NB4 (cell line): ENCODE measurements at regions not wholly inside any gene's neighbourhood (a gene's known extent, or its start where the extent isn't known, plus 50 kb on each side); places are given as distances from the start of the nearest gene placed in this dataset.

Experiments used
- MYC ChIP-seq: IDR thresholded peaks from 2 replicates; pipeline ENCODE4 v1.6.1; 2011; ENCODE audit warnings: low read depth, low read length
- POLR2A ChIP-seq: IDR thresholded peaks from 2 replicates; pipeline ENCODE4 v1.6.1; 2011; ENCODE audit warnings: mild to moderate bottlenecking; ENCODE audit not compliant: insufficient read length; ENCODE audit errors: extremely low read depth
- TF ChIP-seq, protein P1 (sequence below): IDR thresholded peaks from one replicate; pipeline ENCODE4 v1.5.1; 2012; ENCODE audit warnings: low read depth, low read length

DNA sequence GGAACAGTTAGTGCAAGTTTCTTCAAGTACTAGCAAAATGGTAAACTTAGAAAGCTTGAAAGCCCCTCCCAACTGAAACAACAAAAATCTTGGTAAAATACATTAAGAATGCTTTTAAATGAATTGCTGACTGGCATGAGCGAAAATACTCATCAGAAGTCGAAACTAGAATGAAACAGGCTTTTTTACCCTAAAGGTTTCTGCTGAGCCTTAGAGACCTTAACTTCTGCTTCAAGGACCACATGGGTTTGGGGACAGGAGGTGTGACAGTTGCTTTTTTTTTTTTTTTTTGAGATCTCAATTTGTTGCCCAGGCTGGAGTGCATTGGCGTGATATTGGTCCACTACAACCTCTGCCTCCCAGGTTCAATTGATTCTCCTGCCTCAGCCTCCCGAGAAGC, 100.3 kb downstream of the MTPAP start:
- TF ChIP-seq MYC (no peak), POLR2A (no peak)
- TF ChIP-seq, protein P1, sequence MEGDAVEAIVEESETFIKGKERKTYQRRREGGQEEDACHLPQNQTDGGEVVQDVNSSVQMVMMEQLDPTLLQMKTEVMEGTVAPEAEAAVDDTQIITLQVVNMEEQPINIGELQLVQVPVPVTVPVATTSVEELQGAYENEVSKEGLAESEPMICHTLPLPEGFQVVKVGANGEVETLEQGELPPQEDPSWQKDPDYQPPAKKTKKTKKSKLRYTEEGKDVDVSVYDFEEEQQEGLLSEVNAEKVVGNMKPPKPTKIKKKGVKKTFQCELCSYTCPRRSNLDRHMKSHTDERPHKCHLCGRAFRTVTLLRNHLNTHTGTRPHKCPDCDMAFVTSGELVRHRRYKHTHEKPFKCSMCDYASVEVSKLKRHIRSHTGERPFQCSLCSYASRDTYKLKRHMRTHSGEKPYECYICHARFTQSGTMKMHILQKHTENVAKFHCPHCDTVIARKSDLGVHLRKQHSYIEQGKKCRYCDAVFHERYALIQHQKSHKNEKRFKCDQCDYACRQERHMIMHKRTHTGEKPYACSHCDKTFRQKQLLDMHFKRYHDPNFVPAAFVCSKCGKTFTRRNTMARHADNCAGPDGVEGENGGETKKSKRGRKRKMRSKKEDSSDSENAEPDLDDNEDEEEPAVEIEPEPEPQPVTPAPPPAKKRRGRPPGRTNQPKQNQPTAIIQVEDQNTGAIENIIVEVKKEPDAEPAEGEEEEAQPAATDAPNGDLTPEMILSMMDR = no peak
